GM12878 (cell line): ENCODE measurements at regions not wholly inside any gene's neighbourhood (a gene's known extent, or its start where the extent isn't known, plus 50 kb on each side); places are given as distances from the start of the nearest gene placed in this dataset.

Experiments
- CREM ChIP-seq: IDR thresholded peaks from 2 replicates; pipeline ENCODE4 v1.6.1; 2014; ENCODE audit warnings: antibody characterized with exemption, low read depth
- FOXK2 ChIP-seq: fragments of 450-650 bp; IDR thresholded peaks from 2 replicates; pipeline ENCODE4 v1.6.1; 2017; ENCODE audit warnings: mild to moderate bottlenecking, moderate library complexity
- MTA2 ChIP-seq: fragments of 450-650 bp; IDR thresholded peaks from 2 replicates; pipeline ENCODE4 v1.6.1; 2016; ENCODE audit warnings: low read depth, mild to moderate bottlenecking, moderate library complexity
- MYB ChIP-seq: fragments of 150-350 bp; IDR thresholded peaks from 2 replicates; pipeline ENCODE4 v1.6.1; 2014; ENCODE audit warnings: mild to moderate bottlenecking, low read depth, low read length, borderline replicate concordance
- MYC ChIP-seq: IDR thresholded peaks from 2 replicates; pipeline ENCODE4 v1.6.1; 2011; ENCODE audit warnings: mild to moderate bottlenecking, low read length, moderate library complexity, inconsistent platforms; ENCODE audit not compliant: insufficient read depth, insufficient replicate concordance, insufficient read length, severe bottlenecking
- NRF1 ChIP-seq: conservative IDR thresholded peaks from 2 replicates; pipeline ENCODE4 v1.6.1; 2011; ENCODE audit warnings: mild to moderate bottlenecking, low read depth, low read length, improper control_type of control experiment
- POLR2A ChIP-seq: IDR thresholded peaks from 2 replicates; pipeline ENCODE4 v1.6.1; 2011; ENCODE audit warnings: low read depth, mild to moderate bottlenecking, low read length
- RAD21 ChIP-seq: IDR thresholded peaks from 2 replicates; pipeline ENCODE4 v1.6.1; 2011; ENCODE audit warnings: mild to moderate bottlenecking, low read depth, low read length, moderate library complexity; ENCODE audit not compliant: insufficient read depth
- RAD51 ChIP-seq: fragments of 450-650 bp; IDR thresholded peaks from 2 replicates; pipeline ENCODE4 v1.6.1; 2016; ENCODE audit warnings: moderate library complexity, mild to moderate bottlenecking, inconsistent platforms
- RBBP5 ChIP-seq: fragments of 200-600 bp; sonication (generic); conservative IDR thresholded peaks from 2 replicates; pipeline ENCODE4 v1.6.1; 2016
- ZNF622 ChIP-seq: fragments of 450-650 bp; IDR thresholded peaks from 2 replicates; pipeline ENCODE4 v1.6.1; 2017; ENCODE audit warnings: mild to moderate bottlenecking, inconsistent platforms
- TF ChIP-seq, protein P1 (sequence below): fragments of 450-650 bp; IDR thresholded peaks from 2 replicates; pipeline ENCODE4 v1.6.1; 2017; ENCODE audit warnings: mild to moderate bottlenecking, low read depth, inconsistent platforms; ENCODE audit not compliant: poor library complexity, severe bottlenecking
- TF ChIP-seq, protein P2 (sequence below): IDR thresholded peaks from 2 replicates; pipeline ENCODE4 v1.6.1; 2012; ENCODE audit warnings: low read depth, low read length, improper control_type of control experiment

- TF ChIP-seq, protein P1, sequence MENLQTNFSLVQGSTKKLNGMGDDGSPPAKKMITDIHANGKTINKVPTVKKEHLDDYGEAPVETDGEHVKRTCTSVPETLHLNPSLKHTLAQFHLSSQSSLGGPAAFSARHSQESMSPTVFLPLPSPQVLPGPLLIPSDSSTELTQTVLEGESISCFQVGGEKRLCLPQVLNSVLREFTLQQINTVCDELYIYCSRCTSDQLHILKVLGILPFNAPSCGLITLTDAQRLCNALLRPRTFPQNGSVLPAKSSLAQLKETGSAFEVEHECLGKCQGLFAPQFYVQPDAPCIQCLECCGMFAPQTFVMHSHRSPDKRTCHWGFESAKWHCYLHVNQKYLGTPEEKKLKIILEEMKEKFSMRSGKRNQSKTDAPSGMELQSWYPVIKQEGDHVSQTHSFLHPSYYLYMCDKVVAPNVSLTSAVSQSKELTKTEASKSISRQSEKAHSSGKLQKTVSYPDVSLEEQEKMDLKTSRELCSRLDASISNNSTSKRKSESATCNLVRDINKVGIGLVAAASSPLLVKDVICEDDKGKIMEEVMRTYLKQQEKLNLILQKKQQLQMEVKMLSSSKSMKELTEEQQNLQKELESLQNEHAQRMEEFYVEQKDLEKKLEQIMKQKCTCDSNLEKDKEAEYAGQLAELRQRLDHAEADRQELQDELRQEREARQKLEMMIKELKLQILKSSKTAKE: no peak
- TF ChIP-seq MTA2: no peak
- TF ChIP-seq, protein P2, sequence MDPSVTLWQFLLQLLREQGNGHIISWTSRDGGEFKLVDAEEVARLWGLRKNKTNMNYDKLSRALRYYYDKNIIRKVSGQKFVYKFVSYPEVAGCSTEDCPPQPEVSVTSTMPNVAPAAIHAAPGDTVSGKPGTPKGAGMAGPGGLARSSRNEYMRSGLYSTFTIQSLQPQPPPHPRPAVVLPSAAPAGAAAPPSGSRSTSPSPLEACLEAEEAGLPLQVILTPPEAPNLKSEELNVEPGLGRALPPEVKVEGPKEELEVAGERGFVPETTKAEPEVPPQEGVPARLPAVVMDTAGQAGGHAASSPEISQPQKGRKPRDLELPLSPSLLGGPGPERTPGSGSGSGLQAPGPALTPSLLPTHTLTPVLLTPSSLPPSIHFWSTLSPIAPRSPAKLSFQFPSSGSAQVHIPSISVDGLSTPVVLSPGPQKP: no peak
- no peak for TF ChIP-seq POLR2A
- no peak for TF ChIP-seq FOXK2
- no peak for TF ChIP-seq ZNF622
- TF ChIP-seq RAD21: no peak
- TF ChIP-seq CREM: no peak
- no peak for TF ChIP-seq NRF1
- no peak for TF ChIP-seq RBBP5
- no peak for TF ChIP-seq MYC
- no peak for TF ChIP-seq MYB
- no peak for TF ChIP-seq RAD51
Measured at GRCh38 chr15:101550124-101550523, 60.6 kb upstream of the PCSK6 start (continued).
